ENCODE measurements at regions not wholly inside any gene's neighbourhood (a gene's known extent, or its start where the extent isn't known, plus 50 kb on each side); places are given as distances from the start of the nearest gene placed in this dataset.

DNA sequence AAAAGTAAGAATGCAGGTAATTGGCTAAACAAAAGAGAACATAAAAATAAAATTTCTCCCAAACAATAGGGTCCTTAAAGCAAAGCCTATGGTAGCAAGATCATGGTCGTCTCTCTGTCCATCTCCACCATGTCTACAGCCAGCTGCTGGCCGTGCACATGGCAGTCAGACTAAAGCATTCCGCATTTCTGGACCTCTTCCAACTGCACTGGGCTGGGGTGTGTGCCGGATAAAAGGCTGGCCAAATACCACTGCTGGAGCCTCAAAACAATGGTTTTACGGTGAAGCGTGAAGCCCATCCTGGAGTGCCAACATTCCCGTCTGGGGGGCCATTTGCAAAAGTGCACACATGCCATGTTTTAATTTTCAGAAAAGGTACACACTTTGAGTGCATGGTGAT lies 74.8 kb upstream of the PIEZO2 start:
- H3K27me3 ChIP-seq: no peaks in the 10 kb centered on the region
- no peaks in the 10 kb centered on the region for H3K4me1 ChIP-seq
- peaks cover 5% of the 10 kb centered on the region for H3K9me3 Mint-ChIP-seq
- no peak overlapping the region for H3K4me3 ChIP-seq
- H3K27ac ChIP-seq: no peak overlapping the region
- no peak overlapping the region for H2AFZ ChIP-seq (replicated peaks)
- no peaks in the 10 kb centered on the region for H3K36me3 Mint-ChIP-seq
- H3K27ac Mint-ChIP-seq: no peak overlapping the region
- H3K36me3 ChIP-seq: no peaks in the 10 kb centered on the region
- no peak for DNase-seq (ENCODE audit: low spot score)
- H3K27me3 Mint-ChIP-seq (ENCODE audit: insufficient read depth, low read depth): peaks cover 6% of the 10 kb centered on the region
- no peak overlapping the region for H3K4me2 ChIP-seq
- H4K20me1 ChIP-seq (ENCODE audit: low read depth): no peaks in the 10 kb centered on the region
- H3K79me2 ChIP-seq (ENCODE audit: low read depth): no peaks in the 10 kb centered on the region
- TF ChIP-seq EZH2phosphoT487 (IDR thresholded peaks at IDR 0.05): no peak
- TF ChIP-seq EZH2 (IDR thresholded peaks at IDR 0.05): no peak
- H3K9ac ChIP-seq: no peak overlapping the region
- H3F3A ChIP-seq (ENCODE audit: low read depth): no peaks in the 10 kb centered on the region
- H3K4me1 Mint-ChIP-seq: peaks cover under 1% of the 10 kb centered on the region
- H3K4me3 Mint-ChIP-seq: no peak overlapping the region
- no peaks in the 10 kb centered on the region for H3K9me3 ChIP-seq (ENCODE audit: low read depth)

DNA sequence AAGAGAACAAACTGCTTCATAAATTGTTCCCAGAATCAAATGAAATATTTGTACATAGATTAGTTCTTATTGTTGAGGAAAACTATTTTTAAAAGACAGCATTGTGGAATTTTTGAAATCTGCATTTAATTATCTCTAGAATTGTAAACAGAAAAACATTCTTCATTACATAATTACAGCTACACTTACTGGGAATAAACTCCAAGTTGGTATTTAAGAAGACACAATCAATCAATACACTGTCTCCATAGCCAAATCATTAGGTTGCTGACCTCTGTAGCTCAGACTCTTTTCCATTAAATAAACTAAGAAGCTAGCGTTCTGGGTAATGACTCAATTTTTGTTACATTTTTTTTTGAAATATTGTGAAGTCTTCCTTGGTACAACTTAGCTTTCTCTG lies 70.2 kb upstream of the PIEZO2 start:
- H3F3A ChIP-seq (ENCODE audit: low read depth): no peaks in the 10 kb centered on the region
- Mint-ChIP-seq H3K9me3 (peaks cover 3% of the 10 kb centered on the region), H3K27ac (no peak overlapping the region), H3K36me3 (no peaks in the 10 kb centered on the region), H3K4me1 (peaks cover 8% of the 10 kb centered on the region), H3K27me3 (ENCODE audit: insufficient read depth, low read depth) (peaks cover 3% of the 10 kb centered on the region), H3K4me3 (no peak overlapping the region)
- H3K9me3 ChIP-seq (ENCODE audit: low read depth): no peaks in the 10 kb centered on the region
- H3K4me3 ChIP-seq: no peak overlapping the region
- no peaks in the 10 kb centered on the region for H3K4me1 ChIP-seq
- no peak overlapping the region for H3K27ac ChIP-seq
- no peak overlapping the region for H2AFZ ChIP-seq (replicated peaks)
- H3K27me3 ChIP-seq: no peaks in the 10 kb centered on the region
- H4K20me1 ChIP-seq (ENCODE audit: low read depth): no peaks in the 10 kb centered on the region
- no peaks in the 10 kb centered on the region for H3K79me2 ChIP-seq (ENCODE audit: low read depth)
- no peak for DNase-seq (ENCODE audit: low spot score)
- TF ChIP-seq, protein P1, sequence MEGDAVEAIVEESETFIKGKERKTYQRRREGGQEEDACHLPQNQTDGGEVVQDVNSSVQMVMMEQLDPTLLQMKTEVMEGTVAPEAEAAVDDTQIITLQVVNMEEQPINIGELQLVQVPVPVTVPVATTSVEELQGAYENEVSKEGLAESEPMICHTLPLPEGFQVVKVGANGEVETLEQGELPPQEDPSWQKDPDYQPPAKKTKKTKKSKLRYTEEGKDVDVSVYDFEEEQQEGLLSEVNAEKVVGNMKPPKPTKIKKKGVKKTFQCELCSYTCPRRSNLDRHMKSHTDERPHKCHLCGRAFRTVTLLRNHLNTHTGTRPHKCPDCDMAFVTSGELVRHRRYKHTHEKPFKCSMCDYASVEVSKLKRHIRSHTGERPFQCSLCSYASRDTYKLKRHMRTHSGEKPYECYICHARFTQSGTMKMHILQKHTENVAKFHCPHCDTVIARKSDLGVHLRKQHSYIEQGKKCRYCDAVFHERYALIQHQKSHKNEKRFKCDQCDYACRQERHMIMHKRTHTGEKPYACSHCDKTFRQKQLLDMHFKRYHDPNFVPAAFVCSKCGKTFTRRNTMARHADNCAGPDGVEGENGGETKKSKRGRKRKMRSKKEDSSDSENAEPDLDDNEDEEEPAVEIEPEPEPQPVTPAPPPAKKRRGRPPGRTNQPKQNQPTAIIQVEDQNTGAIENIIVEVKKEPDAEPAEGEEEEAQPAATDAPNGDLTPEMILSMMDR (IDR thresholded peaks at IDR 0.05): no peak
- TF ChIP-seq EZH2phosphoT487 (IDR thresholded peaks at IDR 0.05) (no peak), EZH2 (IDR thresholded peaks at IDR 0.05) (no peak)
- no peaks in the 10 kb centered on the region for H3K36me3 ChIP-seq
- H3K9ac ChIP-seq: no peak overlapping the region
- H3K4me2 ChIP-seq: no peak overlapping the region

DNA sequence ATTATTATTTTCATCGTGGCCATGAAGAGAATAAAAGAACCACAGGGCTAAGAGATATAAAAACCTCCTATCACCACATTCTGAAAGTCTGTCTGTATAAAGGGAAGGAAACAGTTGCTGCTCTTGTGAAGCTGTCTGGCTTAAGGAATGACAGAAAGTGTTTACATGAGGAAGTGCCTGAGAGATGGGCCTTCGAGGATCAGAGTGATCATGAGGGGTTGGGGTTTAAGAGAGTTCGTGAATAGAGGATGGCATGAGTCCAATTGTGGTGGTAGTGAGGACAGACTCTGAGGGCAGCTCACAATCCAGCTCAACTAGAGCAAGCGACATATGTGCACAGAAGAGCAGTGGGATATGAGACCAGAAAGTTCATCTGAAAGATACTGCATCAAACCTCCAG lies 65.8 kb upstream of the PIEZO2 start:
- Mint-ChIP-seq H3K27ac (no peak overlapping the region), H3K4me3 (no peak overlapping the region), H3K9me3 (no peaks in the 10 kb centered on the region), H3K4me1 (peaks cover 8% of the 10 kb centered on the region), H3K36me3 (no peaks in the 10 kb centered on the region), H3K27me3 (ENCODE audit: insufficient read depth, low read depth) (no peaks in the 10 kb centered on the region)
- Histone ChIP-seq H3K27me3 (no peaks in the 10 kb centered on the region), H3K27ac (no peak overlapping the region), H3K4me2 (no peak overlapping the region), H3K4me3 (no peak overlapping the region), H4K20me1 (ENCODE audit: low read depth) (no peaks in the 10 kb centered on the region), H3K4me1 (no peaks in the 10 kb centered on the region), H3F3A (ENCODE audit: low read depth) (no peaks in the 10 kb centered on the region), H3K79me2 (ENCODE audit: low read depth) (no peaks in the 10 kb centered on the region), H3K9me3 (ENCODE audit: low read depth) (no peaks in the 10 kb centered on the region), H3K9ac (no peak overlapping the region), H2AFZ (replicated peaks) (no peak overlapping the region), H3K36me3 (no peaks in the 10 kb centered on the region)
- TF ChIP-seq EZH2phosphoT487 (IDR thresholded peaks at IDR 0.05): no peak
- DNase-seq (ENCODE audit: low spot score): no peak

DNA sequence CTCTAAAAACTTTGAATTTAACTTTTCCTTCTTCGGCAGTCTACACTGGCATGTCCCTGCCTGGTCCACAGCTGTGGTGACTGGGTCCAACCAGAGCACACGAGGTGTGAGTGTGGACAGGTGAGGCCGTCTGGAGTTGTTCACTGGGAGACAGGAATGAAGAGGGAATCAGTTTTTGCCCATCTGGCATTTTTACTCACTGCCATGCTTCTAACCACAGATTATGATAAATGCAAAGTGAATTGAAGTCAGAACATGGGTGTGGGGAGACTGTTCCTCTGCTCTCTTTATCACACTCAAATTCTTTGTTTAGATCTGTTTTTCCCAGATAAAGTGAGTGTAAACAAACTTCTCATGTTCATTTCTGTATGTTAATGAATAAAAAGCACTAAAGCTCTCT lies 54.7 kb upstream of the PIEZO2 start:
- Histone ChIP-seq H3F3A (ENCODE audit: low read depth) (no peaks in the 10 kb centered on the region), H2AFZ (replicated peaks) (no peak overlapping the region), H3K4me1 (no peaks in the 10 kb centered on the region), H3K4me3 (no peak overlapping the region), H3K9ac (no peak overlapping the region), H4K20me1 (ENCODE audit: low read depth) (no peaks in the 10 kb centered on the region), H3K27ac (no peak overlapping the region), H3K79me2 (ENCODE audit: low read depth) (no peaks in the 10 kb centered on the region), H3K36me3 (no peaks in the 10 kb centered on the region), H3K9me3 (ENCODE audit: low read depth) (no peaks in the 10 kb centered on the region), H3K4me2 (no peak overlapping the region), H3K27me3 (no peaks in the 10 kb centered on the region)
- no peak overlapping the region for H3K27ac Mint-ChIP-seq
- H3K36me3 Mint-ChIP-seq: no peaks in the 10 kb centered on the region
- H3K4me1 Mint-ChIP-seq: no peaks in the 10 kb centered on the region
- no peaks in the 10 kb centered on the region for H3K9me3 Mint-ChIP-seq
- DNase-seq (ENCODE audit: low spot score): no peak
- no peak overlapping the region for H3K4me3 Mint-ChIP-seq
- TF ChIP-seq EZH2phosphoT487 (IDR thresholded peaks at IDR 0.05): no peak
- no peak for TF ChIP-seq EZH2 (IDR thresholded peaks at IDR 0.05)
- TF ChIP-seq, protein P1 (IDR thresholded peaks at IDR 0.05): no peak
- no peaks in the 10 kb centered on the region for H3K27me3 Mint-ChIP-seq (ENCODE audit: insufficient read depth, low read depth)
